Adrenal gland (tissue), 9 donors: ENCODE measurements at regions not wholly inside any gene's neighbourhood (a gene's known extent, or its start where the extent isn't known, plus 50 kb on each side); places are given as distances from the start of the nearest gene placed in this dataset.

Source experiments
- DNase-seq, 7 donors: peaks; one replicate each; pipeline ENCODE4 v3.0.0-alpha.2; 2019 to 2020
- H3K27ac ChIP-seq, 5 donors: fragments of 200-600 bp; sonication (generic) in 4 of 5; 1 replicate in 3 of 5; 2 replicates in 2 of 5; pipeline versions ENCODE4 v1.5.1 to v1.8.0; 2016 to 2020; ENCODE audit warnings: mild to moderate bottlenecking in 1 of 5
- H3K27me3 ChIP-seq: fragments of 200-600 bp; 2 replicates; pipeline ENCODE4 v1.8.0; 2021
- H3K36me3 ChIP-seq, 2 donors: fragments of 200-600 bp; replicated peaks in 1 of 2; 1 replicate in 1 of 2; 2 replicates in 1 of 2; pipeline versions ENCODE4 v1.5.1 to v1.8.0; 2018 to 2022
- H3K4me1 ChIP-seq, 2 donors: fragments of 200-600 bp; replicated peaks in 1 of 2; 1 replicate in 1 of 2; 2 replicates in 1 of 2; pipeline versions ENCODE4 v1.5.1 to v1.8.0; 2018 to 2021
- H3K4me3 ChIP-seq, 4 donors: fragments of 200-600 bp; sonication (generic) in 3 of 4; one replicate each; pipeline ENCODE4 v1.5.1; 2016 to 2018
- H3K9me3 ChIP-seq, 3 donors: fragments of 200-600 bp; sonication (generic) in 1 of 3; replicated peaks in 1 of 3; 1 replicate in 2 of 3; 2 replicates in 1 of 3; pipeline versions ENCODE4 v1.5.1 to v1.8.0; 2016 to 2021
- CTCF ChIP-seq, 6 experiments: fragments of 450-650 bp in 4 of 6; fragments of 200-600 bp in 2 of 6; sonication (generic) in 1 of 6; IDR thresholded peaks; 1 replicate in 5 of 6; 2 replicates in 1 of 6; pipeline versions ENCODE4 v1.5.1 to v1.8.0; 2016 to 2021; ENCODE audit warnings: antibody characterized with exemption in 6 of 6, mild to moderate bottlenecking in 2 of 6, moderate library complexity in 1 of 6
- POLR2A ChIP-seq, 2 donors: fragments of 450-650 bp; IDR thresholded peaks; one replicate each; pipeline ENCODE4 v1.6.1; 2017; ENCODE audit warnings: antibody characterized with exemption in 2 of 2, mild to moderate bottlenecking in 2 of 2, moderate library complexity in 1 of 2
- WGBS, 4 donors: extraction: QIAGEN DNeasy Blood & Tissue Kit in 2 of 4; methylation state at CpG; one replicate each; pipeline versions ENCODE4 v1.1.5 to v1.1.7; 2013 to 2017; 5-methylcytosine and 5-hydroxymethylcytosine counted together
- intact Hi-C, 2 donors: fragments of 100-400 bp; cut with DNase I; formaldehyde crosslinking; loops; one replicate each; pipeline versions ENCODE4 v1.14.1 to v1.15.0; 2022 to 2023
- donor health status: healthy with polysubstance abuse.
- donor health status: Bipolar disorder and iron deficiency.
- donor health status: DM: yes; HTN: yes; CAD: no.
- donor health status: DM: no; HTN: no; CAD: no.
- donor health status: DM: no; HTN: no; CAD: no.

- no peaks in the 10 kb centered on the region for H3K9me3 ChIP-seq
- H3K36me3 ChIP-seq, result no peaks in the 10 kb centered on the region
- WGBS, 4 donors, result 63 to 69% (median 66%) methylated on average over 2 of the region's 2 CpGs
- no peak overlapping the region for H3K4me3 ChIP-seq
- TF ChIP-seq CTCF (IDR thresholded peaks at IDR 0.05), result no peak
- no peak for TF ChIP-seq POLR2A (IDR thresholded peaks at IDR 0.05)
- H3K4me1 ChIP-seq, result no peaks in the 10 kb centered on the region
- DNase-seq, result no peak
- H3K27me3 ChIP-seq, result no peaks in the 10 kb centered on the region
- intact Hi-C loops, result no loop called here
- H3K27ac ChIP-seq, result no peak overlapping the region
Measured at GRCh38 chr4:179130122-179130714, 1688.0 kb upstream of the AGA start.

- no peak overlapping the region for H3K4me3 ChIP-seq
- WGBS, 4 donors, result 75 to 82% (median 75%) methylated on average over 4 of the region's 4 CpGs
- H3K27me3 ChIP-seq, result no peaks in the 10 kb centered on the region
- H3K36me3 ChIP-seq, result no peaks in the 10 kb centered on the region
- no peaks in the 10 kb centered on the region for H3K4me1 ChIP-seq
- intact Hi-C loops, result no loop called here
- DNase-seq, result no peak
- no peak overlapping the region for H3K27ac ChIP-seq
- H3K9me3 ChIP-seq, result no peaks in the 10 kb centered on the region
- TF ChIP-seq CTCF (IDR thresholded peaks at IDR 0.05), result no peak
- TF ChIP-seq POLR2A (IDR thresholded peaks at IDR 0.05), result no peak
Measured at GRCh38 chr4:179145746-179146525, 1703.7 kb upstream of the AGA start.

GRCh38 chr4:179151770-179152169, 1709.5 kb upstream of the AGA start:
- 67 to 78% (median 70%) methylated on average over 6 of the region's 6 CpGs for WGBS, 4 donors

GRCh38 chr4:179163147-179163546, 1720.9 kb upstream of the AGA start:
- TF ChIP-seq CTCF (IDR thresholded peaks at IDR 0.05) (no peak), POLR2A (IDR thresholded peaks at IDR 0.05) (no peak)

More at GRCh38 chr4:179151770-179152169, 1709.5 kb upstream of the AGA start:
- no peak for DNase-seq
- Histone ChIP-seq H3K27ac (no peak overlapping the region), H3K27me3 (no peaks in the 10 kb centered on the region), H3K36me3 (no peaks in the 10 kb centered on the region), H3K4me1 (no peaks in the 10 kb centered on the region), H3K9me3 (no peaks in the 10 kb centered on the region), H3K4me3 (no peak overlapping the region)
- intact Hi-C loops, result no loop called here
- no peak for TF ChIP-seq CTCF (IDR thresholded peaks at IDR 0.05)
- no peak for TF ChIP-seq POLR2A (IDR thresholded peaks at IDR 0.05)

More at GRCh38 chr4:179163147-179163546, 1720.9 kb upstream of the AGA start:
- H3K9me3 ChIP-seq, result no peaks in the 10 kb centered on the region
- WGBS, 4 donors, result 67 to 74% (median 70%) methylated on average over 2 of the region's 2 CpGs
- no peaks in the 10 kb centered on the region for H3K27me3 ChIP-seq
- intact Hi-C loops, result no loop called here
- H3K4me1 ChIP-seq, result no peaks in the 10 kb centered on the region
- H3K27ac ChIP-seq, result no peak overlapping the region
- DNase-seq, result no peak
- H3K4me3 ChIP-seq, result no peak overlapping the region
- H3K36me3 ChIP-seq, result no peaks in the 10 kb centered on the region
